GM18520 (cell line): ENCODE measurements at regions not wholly inside any gene's neighbourhood (a gene's known extent, or its start where the extent isn't known, plus 50 kb on each side); places are given as distances from the start of the nearest gene placed in this dataset.

Experiments
- ATAC-seq: cut with Tn5 transposase; IDR thresholded peaks from one replicate; pipeline ENCODE4 v1.9.1; 2021; ENCODE audit not compliant: unreplicated experiment

DNA sequence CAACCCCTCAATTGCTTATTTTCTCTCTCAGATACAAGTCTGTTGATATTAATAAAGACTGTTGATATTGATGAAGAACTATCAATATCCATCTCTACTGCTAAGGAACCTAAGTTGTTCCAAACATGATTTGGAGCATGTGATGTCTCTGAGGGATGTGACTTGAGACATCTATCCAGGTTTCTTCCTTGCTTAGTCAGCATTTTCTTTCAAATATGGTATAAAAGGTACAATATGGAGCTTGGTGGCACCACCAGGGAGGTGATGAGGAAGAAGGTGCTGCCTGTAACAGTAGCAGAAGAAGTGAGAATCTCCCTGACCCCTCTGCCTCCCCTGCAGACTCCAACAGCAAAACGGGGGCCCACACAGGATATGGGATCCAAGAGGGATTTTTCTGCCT is 329.0 kb downstream of the MAF start:
- no peak for ATAC-seq

DNA sequence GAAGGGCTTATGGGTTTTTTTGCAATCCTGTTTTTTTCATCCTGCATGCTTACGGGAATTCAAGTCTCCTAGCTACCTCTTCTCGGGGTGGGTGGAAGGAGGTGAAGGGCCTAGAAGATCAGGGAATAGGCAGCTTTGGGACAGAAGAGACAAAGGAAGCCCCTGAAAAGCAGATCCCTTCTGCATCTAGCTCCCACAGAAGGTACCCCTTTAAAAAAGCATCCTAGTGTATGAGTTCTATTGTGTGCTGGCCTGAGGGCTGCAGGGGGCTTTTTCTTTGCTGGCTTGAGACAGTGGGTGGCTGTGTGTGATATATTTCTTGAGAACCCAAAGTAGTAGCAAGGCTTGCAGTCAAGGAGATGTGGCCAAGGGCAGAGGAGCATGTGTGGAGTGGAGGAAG is 330.5 kb downstream of the MAF start:
- no peak for ATAC-seq

DNA sequence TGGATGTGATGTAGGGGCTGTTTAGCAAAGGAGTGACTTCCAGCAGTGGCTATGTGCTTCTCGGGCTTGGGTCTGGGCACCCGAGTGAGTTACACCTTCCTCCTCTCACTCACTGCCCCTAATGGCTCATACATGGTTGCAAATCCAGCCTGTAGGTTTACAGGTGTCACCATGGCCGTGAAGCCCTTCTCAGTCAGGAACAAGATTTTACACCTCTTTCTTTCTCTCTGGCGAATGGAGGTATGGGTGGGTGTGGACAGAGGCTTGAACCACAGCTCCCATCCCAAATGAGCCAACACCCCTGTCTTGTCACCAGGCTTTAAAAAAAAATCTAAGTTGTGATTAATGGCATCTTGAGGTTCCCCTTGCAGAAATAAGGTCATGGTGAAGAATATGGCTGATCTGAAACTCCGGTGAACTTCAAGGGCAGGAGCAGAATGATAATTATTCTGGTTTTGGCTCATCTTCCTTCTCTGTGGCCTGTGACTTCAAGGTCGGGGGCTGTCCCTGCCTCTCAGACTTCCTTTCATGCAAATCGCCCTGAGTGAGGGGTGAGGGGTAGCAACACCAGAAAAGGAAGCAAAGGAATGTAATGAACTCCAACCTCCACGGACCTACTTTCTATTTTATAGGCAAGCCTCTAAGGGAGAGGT is 331.2 kb downstream of the MAF start:
- ATAC-seq, result peak; percentile 80

DNA sequence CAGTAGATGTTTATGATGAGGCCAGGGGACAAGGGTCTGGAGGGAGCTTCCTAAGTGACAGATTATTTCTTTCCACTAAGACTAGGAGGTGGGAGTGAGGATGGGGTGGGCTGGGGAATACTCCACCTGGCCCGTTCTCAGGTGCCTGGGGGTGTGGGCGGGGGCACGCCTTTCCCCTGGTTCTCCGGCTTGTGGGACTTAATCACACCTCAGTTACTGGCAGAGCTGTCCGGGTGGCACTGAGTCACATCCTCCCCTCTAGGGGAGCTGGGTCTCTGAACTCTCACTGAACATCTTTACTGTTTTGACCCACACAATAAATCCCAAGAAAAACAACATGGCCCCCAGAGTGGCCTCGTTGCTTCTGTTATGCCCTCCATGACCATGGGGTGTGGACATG is 332.8 kb downstream of the MAF start:
- no peak for ATAC-seq

DNA sequence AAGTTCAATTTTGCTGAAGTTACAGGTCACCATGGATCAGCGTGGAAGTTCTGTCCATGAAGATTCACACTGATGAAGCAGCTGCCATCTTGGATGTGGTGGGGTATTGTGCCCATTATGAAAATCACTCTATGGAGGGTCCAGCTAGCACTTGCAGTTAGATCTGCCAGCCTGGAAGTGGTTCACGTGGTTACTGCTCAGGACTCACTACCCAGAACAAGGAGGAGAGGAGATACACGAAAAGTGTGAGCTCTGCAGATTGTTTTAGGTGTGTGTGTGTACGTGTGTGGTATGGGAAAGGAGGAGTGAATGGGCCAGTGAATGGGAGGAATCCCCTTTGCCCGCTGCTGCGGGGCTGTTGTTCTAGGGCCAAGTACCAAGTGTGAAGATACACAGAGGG is 333.4 kb downstream of the MAF start:
- no peak for ATAC-seq

DNA sequence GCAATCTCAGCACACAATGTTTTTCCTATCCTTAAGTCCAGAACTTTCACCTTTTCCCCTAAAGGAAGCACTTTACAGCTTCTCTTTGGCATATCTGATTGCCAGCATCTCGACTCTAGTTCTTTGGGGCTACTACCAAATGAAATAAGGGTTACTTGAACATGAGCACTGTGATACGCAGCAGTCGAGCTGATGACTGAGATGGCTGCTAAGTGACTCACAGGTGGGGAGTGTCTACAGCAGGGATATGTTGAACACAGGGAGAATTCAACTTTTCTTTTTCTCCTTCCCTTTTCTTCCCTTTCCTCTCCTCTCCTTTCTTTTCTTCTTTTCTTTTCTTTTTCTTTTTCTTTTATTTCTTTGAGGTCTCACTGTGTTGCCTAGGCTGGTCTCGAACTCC is 334.8 kb downstream of the MAF start:
- ATAC-seq, result no peak

DNA sequence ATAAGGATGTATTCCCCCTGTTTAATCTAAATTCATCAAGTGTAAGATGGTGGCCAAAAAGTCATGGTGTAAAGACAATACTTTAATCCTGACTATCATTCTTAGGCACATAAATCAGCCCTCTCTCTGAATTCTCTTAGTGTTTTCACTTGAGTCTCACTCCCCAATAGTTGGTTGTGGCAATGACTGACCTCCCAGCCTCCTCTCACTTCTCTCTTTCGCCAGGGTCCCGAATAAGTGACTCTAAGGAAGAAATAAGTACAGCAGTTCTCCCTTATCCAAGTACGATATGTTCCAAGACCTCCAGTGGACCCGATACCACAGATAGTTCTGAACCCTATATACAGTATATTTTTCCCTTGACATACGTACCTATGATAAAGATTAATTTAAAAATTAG is 335.3 kb downstream of the MAF start:
- ATAC-seq, result no peak

DNA sequence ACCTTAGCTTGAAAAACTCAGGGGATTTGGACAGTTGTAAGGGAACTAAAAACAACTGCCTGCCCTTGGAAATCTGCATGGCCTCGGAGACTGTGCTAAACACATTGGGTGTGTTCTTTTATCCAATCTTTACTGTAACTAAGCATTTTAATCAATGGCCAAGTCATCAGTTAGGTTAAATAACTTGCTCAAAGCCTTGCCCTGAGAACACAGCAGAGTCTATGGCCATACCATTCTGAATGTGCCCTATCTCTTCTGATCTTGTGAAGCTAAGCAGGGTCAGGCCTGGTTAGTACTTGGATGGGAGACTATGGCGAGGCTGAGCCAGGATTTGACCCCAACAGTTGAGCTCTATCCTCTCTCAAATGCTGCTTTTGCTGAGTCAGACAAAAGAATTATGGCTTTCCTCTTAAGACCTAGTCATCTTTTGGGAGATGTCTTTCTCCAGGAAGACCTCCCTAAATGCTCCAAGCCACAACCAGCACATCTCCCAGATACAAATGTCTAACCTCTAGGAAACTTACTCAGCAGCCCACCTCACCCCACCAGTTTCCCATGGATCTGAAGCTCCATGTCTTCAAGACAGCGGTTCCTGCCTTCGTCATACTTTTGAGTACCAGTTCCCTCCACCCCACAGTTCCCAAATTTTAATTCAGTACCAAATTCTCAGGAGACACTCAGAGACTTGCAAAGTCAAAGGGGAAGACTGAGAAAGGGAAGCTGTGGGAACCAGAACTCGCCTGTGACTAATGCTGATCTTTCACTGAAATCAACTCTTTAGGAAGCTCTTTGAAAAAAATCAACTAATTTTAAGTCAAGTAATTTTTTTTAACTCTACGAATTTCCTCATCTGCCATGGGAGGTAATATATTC is 336.1 kb downstream of the MAF start:
- ATAC-seq, result no peak

DNA sequence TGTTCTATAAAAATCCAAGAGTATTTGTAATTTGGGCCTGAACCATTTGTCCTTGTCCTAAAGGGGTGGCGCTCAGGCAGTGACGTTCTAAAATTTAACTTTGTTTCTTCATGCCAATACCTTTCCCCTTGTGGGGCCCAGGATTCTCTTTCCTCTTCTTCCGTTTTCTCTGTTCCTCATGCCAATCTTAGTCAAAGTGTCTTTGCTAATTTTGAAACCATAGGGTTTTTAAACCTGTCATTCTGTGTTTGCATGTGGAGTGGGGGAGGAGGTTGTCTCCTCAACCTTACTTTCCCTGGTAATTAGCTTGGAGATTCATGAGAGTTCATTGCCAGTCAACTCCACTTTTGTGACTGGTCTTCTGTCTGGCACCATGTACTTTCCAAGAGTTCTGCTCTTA is 337.1 kb downstream of the MAF start:
- no peak for ATAC-seq
